A673 (cell line): ENCODE measurements at regions not wholly inside any gene's neighbourhood (a gene's known extent, or its start where the extent isn't known, plus 50 kb on each side); places are given as distances from the start of the nearest gene placed in this dataset.

Source experiments
- BruUV-seq: library from RNA; stranded (reverse); fragments of 400-500 nt; replicated peaks from 2 replicates; lab custom pipeline; 2021; lab: Mats Ljungman, UMichigan
- CTCF ChIA-PET: fragments of 300-600 bp; sonication (Branson Sonifier 250); formaldehyde crosslinking; loops from one replicate; lab custom pipeline; 2022; ENCODE audit warnings: antibody characterized with exemption; lab: Charles Lee
- POLR2A ChIA-PET: fragments of 300-600 bp; sonication (Branson Sonifier 250); formaldehyde crosslinking; loops from one replicate; lab custom pipeline; 2022; ENCODE audit warnings: antibody characterized with exemption; ENCODE audit not compliant: low non-redundant PET; lab: Charles Lee
- DNase-seq: peaks from one replicate; pipeline ENCODE4 v3.0.0-alpha.2; 2015; ENCODE audit warnings: low spot score
- H3K27ac ChIP-seq: fragments of 200-600 bp; sonication (generic); 2 replicates; pipeline ENCODE4 v1.5.1; 2016; ENCODE audit warnings: mixed run types, low read depth, mild to moderate bottlenecking, mixed read lengths, antibody characterized with exemption, low read length; ENCODE audit not compliant: poor library complexity, severe bottlenecking
- H3K27me3 ChIP-seq: fragments of 200-600 bp; sonication (generic); replicated peaks from 2 replicates; pipeline ENCODE4 v1.6.1; 2017; ENCODE audit warnings: mixed run types, low read depth, mild to moderate bottlenecking, mixed read lengths, antibody characterized with exemption, low read length; ENCODE audit not compliant: insufficient read depth, poor library complexity
- H3K36me3 ChIP-seq: fragments of 200-600 bp; sonication (generic); 2 replicates; pipeline ENCODE4 v1.6.1; 2016; ENCODE audit warnings: mixed run types, mild to moderate bottlenecking, mixed read lengths, antibody characterized with exemption, low read length; ENCODE audit not compliant: insufficient read depth, poor library complexity, severe bottlenecking
- H3K4me1 ChIP-seq: fragments of 200-600 bp; sonication (generic); 2 replicates; pipeline ENCODE4 v1.6.1; 2017; ENCODE audit warnings: mixed run types, mild to moderate bottlenecking, mixed read lengths, antibody characterized with exemption, low read length; ENCODE audit not compliant: insufficient read depth, poor library complexity, severe bottlenecking
- H3K4me3 ChIP-seq: fragments of 200-600 bp; sonication (generic); 2 replicates; pipeline ENCODE4 v1.5.1; 2016; ENCODE audit warnings: low read depth, mixed run types, mild to moderate bottlenecking, mixed read lengths, low read length; ENCODE audit not compliant: poor library complexity, severe bottlenecking
- H3K9me3 ChIP-seq: fragments of 200-600 bp; sonication (generic); 2 replicates; pipeline ENCODE4 v1.6.1; 2016; ENCODE audit warnings: mixed run types, low read depth, mild to moderate bottlenecking, mixed read lengths, antibody characterized with exemption, low read length; ENCODE audit not compliant: poor library complexity, severe bottlenecking
- CTCF ChIP-seq: fragments of 300-800, 200-600 bp; sonication (generic); conservative IDR thresholded peaks from 2 replicates; pipeline ENCODE4 v1.5.1; 2017; ENCODE audit warnings: low read depth, mild to moderate bottlenecking, antibody characterized with exemption, low read length, moderate library complexity, mixed read lengths
- EZH2 ChIP-seq: fragments of 200-600 bp; sonication (generic); IDR thresholded peaks from 2 replicates; pipeline ENCODE4 v1.6.1; 2017; ENCODE audit warnings: borderline replicate concordance, low read depth, mild to moderate bottlenecking, mixed read lengths, antibody characterized with exemption, low read length; ENCODE audit not compliant: poor library complexity, severe bottlenecking
- intact Hi-C: fragments of 100-400 bp; cut with micrococcal nuclease; formaldehyde crosslinking; loops from one replicate; pipeline ENCODE4 v1.10.0; 2022; ENCODE audit not compliant: unreplicated experiment

- ChIA-PET POLR2A (no interaction called here), CTCF (no interaction called here)
- no peak overlapping the region for H3K4me3 ChIP-seq
- intact Hi-C loops: no loop called here
- no peaks in the 10 kb centered on the region for H3K27me3 ChIP-seq
- H3K9me3 ChIP-seq: no peaks in the 10 kb centered on the region
- H3K27ac ChIP-seq: no peak overlapping the region
- no peaks in the 10 kb centered on the region for H3K4me1 ChIP-seq
- H3K36me3 ChIP-seq: no peaks in the 10 kb centered on the region
- TF ChIP-seq EZH2 (no peak), CTCF (no peak)
- DNase-seq: no peak
- BruUV-seq: no TSS peak
Observed at GRCh38 chr20:7540018-7540417, 400.2 kb downstream of the HAO1 start.

- BruUV-seq: no TSS peak
- Histone ChIP-seq H3K27me3 (no peaks in the 10 kb centered on the region), H3K9me3 (no peaks in the 10 kb centered on the region), H3K36me3 (no peaks in the 10 kb centered on the region), H3K27ac (no peak overlapping the region), H3K4me3 (no peak overlapping the region), H3K4me1 (no peaks in the 10 kb centered on the region)
- intact Hi-C loops: no loop called here
- no peak for DNase-seq
- ChIA-PET CTCF (no interaction called here), POLR2A (no interaction called here)
- TF ChIP-seq CTCF: no peak
- TF ChIP-seq EZH2: no peak
Observed at GRCh38 chr20:7540923-7541322, 399.3 kb downstream of the HAO1 start.

GRCh38 chr20:7571101-7571500 lies 369.2 kb downstream of the HAO1 start:
- Histone ChIP-seq H3K4me3 (no peak overlapping the region), H3K9me3 (peaks cover 5% of the 10 kb centered on the region), H3K27ac (no peak overlapping the region), H3K36me3 (no peaks in the 10 kb centered on the region), H3K4me1 (no peaks in the 10 kb centered on the region), H3K27me3 (no peaks in the 10 kb centered on the region)
- POLR2A ChIA-PET: no interaction called here
- BruUV-seq: no TSS peak
- CTCF ChIA-PET: no interaction called here
- intact Hi-C loops: no loop called here
- TF ChIP-seq CTCF (no peak), EZH2 (no peak)
- DNase-seq: no peak
